ENCODE measurements at regions not wholly inside any gene's neighbourhood (a gene's known extent, or its start where the extent isn't known, plus 50 kb on each side); places are given as distances from the start of the nearest gene placed in this dataset.

GRCh38 chr11:128399251-128400121, 187.9 kb downstream of the ETS1 start:
- no peak for TF ChIP-seq CTCF (IDR thresholded peaks at IDR 0.05)
- peak; percentile 80 for TF ChIP-seq MAX (IDR thresholded peaks at IDR 0.05; ENCODE audit: low read depth)
- TF ChIP-seq RXRA (IDR thresholded peaks at IDR 0.05; ENCODE audit: borderline replicate concordance, low read depth), result peak; percentile 52; the same call in 1 of the 2 replicates
- no peak for TF ChIP-seq YY1 (IDR thresholded peaks at IDR 0.05; ENCODE audit: low read depth)
- no peak for TF ChIP-seq SMC3 (IDR thresholded peaks at IDR 0.05; ENCODE audit: low read depth, low read length)
- 0 out of 2 replicates have a peak, but pooled peaks have one; percentile 53 for TF ChIP-seq TEAD4 (IDR thresholded peaks at IDR 0.05; ENCODE audit: borderline replicate concordance, insufficient read depth)
- no peak for TF ChIP-seq NRF1 (IDR thresholded peaks at IDR 0.05; ENCODE audit: low read depth, low read length)
- peak; percentile 81 for TF ChIP-seq JUND (IDR thresholded peaks at IDR 0.05)
- peak in 1 of 2 experiments; percentile 78; a peak in 2 of 4 replicates for TF ChIP-seq EP300 (IDR thresholded peaks at IDR 0.05; ENCODE audit: borderline replicate concordance in 1 of 2, low read depth in 1 of 2, low read length in 1 of 2)
- peak; percentile 90 for TF ChIP-seq TCF12 (IDR thresholded peaks at IDR 0.05)
- TF ChIP-seq POLR2AphosphoS5 (IDR thresholded peaks at IDR 0.05; ENCODE audit: low read depth, low read length), result no peak
- TF ChIP-seq GATA2 (CRISPR knock-in tag; IDR thresholded peaks at IDR 0.05), result no peak
- 0 out of 2 replicates have a peak, but pooled peaks have one; percentile 20 for TF ChIP-seq ZBTB33 (IDR thresholded peaks at IDR 0.05; ENCODE audit: borderline replicate concordance, low read depth)
- no peak for TF ChIP-seq MXI1 (IDR thresholded peaks at IDR 0.05; ENCODE audit: low read depth, low read length)

All from SK-N-SH (cell line).